BE2C (cell line): ENCODE measurements at regions not wholly inside any gene's neighbourhood (a gene's known extent, or its start where the extent isn't known, plus 50 kb on each side); places are given as distances from the start of the nearest gene placed in this dataset.

Source experiments
- DNase-seq: peaks from one replicate; pipeline ENCODE4 v3.0.0-alpha.2; 2020
- H3K27me3 ChIP-seq: fragments of 250-450 bp; sonication (Bioruptor Pico); 2 replicates; pipeline ENCODE4 v1.5.1; 2020; ENCODE audit warnings: mild to moderate bottlenecking
- H3K36me3 ChIP-seq: fragments of 250-450 bp; sonication (Bioruptor Pico); 2 replicates; pipeline ENCODE4 v1.5.1; 2020; ENCODE audit warnings: mild to moderate bottlenecking
- H3K4me1 ChIP-seq: fragments of 250-450 bp; sonication (Bioruptor Pico); 2 replicates; pipeline ENCODE4 v1.5.1; 2020
- H3K4me3 ChIP-seq: 2 replicates; pipeline ENCODE4 v1.5.1; 2011; ENCODE audit warnings: low read depth, low read length
- H3K9me3 ChIP-seq: fragments of 250-450 bp; sonication (Bioruptor Pico); 2 replicates; pipeline ENCODE4 v1.5.1; 2020
- TF ChIP-seq, protein P1 (sequence below): IDR thresholded peaks from 2 replicates; pipeline ENCODE4 v1.5.1; 2012; ENCODE audit warnings: mild to moderate bottlenecking, low read depth, low read length

DNA sequence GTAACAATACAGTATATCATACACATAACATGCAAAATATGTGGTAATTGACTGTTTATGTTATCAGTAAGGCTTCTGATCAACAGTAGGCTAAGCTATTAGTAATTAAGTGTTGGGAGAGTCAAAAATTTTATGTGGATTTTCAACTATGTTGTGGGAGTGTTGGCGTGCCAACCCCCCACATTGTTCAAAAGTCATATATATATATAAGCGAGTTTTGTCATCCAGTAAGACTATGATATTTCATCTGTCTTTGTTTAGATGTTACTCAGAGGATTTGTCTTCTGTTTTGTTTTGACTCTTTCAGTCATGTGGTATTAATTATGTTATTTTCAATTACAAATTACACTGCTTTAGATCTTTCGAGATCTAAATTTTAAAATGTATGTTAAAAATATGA lies 51.0 kb upstream of the RAP2B start:
- DNase-seq = no peak
- H3K4me3 ChIP-seq = no peak overlapping the region
- H3K9me3 ChIP-seq = no peaks in the 10 kb centered on the region
- H3K27me3 ChIP-seq = no peaks in the 10 kb centered on the region
- no peaks in the 10 kb centered on the region for H3K4me1 ChIP-seq
- H3K36me3 ChIP-seq = no peaks in the 10 kb centered on the region
- TF ChIP-seq, protein P1, sequence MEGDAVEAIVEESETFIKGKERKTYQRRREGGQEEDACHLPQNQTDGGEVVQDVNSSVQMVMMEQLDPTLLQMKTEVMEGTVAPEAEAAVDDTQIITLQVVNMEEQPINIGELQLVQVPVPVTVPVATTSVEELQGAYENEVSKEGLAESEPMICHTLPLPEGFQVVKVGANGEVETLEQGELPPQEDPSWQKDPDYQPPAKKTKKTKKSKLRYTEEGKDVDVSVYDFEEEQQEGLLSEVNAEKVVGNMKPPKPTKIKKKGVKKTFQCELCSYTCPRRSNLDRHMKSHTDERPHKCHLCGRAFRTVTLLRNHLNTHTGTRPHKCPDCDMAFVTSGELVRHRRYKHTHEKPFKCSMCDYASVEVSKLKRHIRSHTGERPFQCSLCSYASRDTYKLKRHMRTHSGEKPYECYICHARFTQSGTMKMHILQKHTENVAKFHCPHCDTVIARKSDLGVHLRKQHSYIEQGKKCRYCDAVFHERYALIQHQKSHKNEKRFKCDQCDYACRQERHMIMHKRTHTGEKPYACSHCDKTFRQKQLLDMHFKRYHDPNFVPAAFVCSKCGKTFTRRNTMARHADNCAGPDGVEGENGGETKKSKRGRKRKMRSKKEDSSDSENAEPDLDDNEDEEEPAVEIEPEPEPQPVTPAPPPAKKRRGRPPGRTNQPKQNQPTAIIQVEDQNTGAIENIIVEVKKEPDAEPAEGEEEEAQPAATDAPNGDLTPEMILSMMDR = no peak
